ENCODE measurements at regions not wholly inside any gene's neighbourhood (a gene's known extent, or its start where the extent isn't known, plus 50 kb on each side); places are given as distances from the start of the nearest gene placed in this dataset.

DNA sequence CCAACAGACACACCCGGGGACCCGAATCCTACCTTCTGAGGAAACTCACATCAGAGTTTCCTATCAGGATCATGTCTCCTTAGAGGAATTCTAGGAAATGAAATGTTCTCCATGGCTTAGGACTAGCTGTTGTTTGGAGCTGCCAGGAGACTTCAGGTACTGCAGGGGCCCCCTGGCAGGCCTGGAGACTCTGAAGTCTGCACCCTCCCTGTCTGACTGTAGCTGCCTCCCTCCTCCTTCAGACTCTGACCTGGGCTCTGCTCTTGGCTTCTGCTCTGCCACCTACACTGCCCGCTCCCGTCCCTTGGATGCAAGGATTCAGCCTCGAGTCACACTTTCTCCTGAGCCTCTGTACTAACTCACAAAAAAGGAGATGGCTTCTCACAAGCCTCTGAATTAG, 232.8 kb downstream of the INHBA start:
- WGBS (ENCODE audit: insufficient coverage, low coverage, low lambda C conversion rate, missing lambda C conversion rate), result 86% methylated on average over 5 of the region's 5 CpGs
- ATAC-seq (no peak), DNase-seq (no peak)
- Histone ChIP-seq H3K27ac (no peak overlapping the region), H3K4me3 (no peak overlapping the region), H3K27me3 (no peaks in the 10 kb centered on the region), H3K36me3 (no peaks in the 10 kb centered on the region), H3K9me3 (no peaks in the 10 kb centered on the region), H3K4me1 (peaks cover 0 to 8% (median 3%) of the 10 kb centered on the region in 4 donors)
- intact Hi-C loops (cut with DNase I), result no loop called here
- TF ChIP-seq, protein P1, sequence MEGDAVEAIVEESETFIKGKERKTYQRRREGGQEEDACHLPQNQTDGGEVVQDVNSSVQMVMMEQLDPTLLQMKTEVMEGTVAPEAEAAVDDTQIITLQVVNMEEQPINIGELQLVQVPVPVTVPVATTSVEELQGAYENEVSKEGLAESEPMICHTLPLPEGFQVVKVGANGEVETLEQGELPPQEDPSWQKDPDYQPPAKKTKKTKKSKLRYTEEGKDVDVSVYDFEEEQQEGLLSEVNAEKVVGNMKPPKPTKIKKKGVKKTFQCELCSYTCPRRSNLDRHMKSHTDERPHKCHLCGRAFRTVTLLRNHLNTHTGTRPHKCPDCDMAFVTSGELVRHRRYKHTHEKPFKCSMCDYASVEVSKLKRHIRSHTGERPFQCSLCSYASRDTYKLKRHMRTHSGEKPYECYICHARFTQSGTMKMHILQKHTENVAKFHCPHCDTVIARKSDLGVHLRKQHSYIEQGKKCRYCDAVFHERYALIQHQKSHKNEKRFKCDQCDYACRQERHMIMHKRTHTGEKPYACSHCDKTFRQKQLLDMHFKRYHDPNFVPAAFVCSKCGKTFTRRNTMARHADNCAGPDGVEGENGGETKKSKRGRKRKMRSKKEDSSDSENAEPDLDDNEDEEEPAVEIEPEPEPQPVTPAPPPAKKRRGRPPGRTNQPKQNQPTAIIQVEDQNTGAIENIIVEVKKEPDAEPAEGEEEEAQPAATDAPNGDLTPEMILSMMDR (IDR thresholded peaks at IDR 0.05), result no peak
- no peak for TF ChIP-seq POLR2A (IDR thresholded peaks at IDR 0.05)

GRCh38 chr7:41467596-41467995, 235.3 kb downstream of the INHBA start:
- intact Hi-C loops (cut with DNase I), result loop anchor here in 1 of 2 donors (10.0 kb wide), 1 partner anchor 237 kb away; the partner anchor contains the start of gene INHBA
- 85% methylated on average over 2 of the region's 2 CpGs for WGBS (ENCODE audit: insufficient coverage, low coverage, low lambda C conversion rate, missing lambda C conversion rate)

GRCh38 chr7:41466760-41467384, 236.0 kb downstream of the INHBA start:
- peak overlapping the region; percentile 52 to 86 (median 71) for H3K27ac ChIP-seq
- TF ChIP-seq POLR2A (IDR thresholded peaks at IDR 0.05), result no peak
- TF ChIP-seq, protein P1 (IDR thresholded peaks at IDR 0.05), result no peak
- peak overlapping the region; percentile 6 to 46 (median 39) for H3K4me3 ChIP-seq
- ATAC-seq (peak; percentile 27 to 63 (median 44)), DNase-seq (no peak)
- H3K36me3 ChIP-seq, result no peaks in the 10 kb centered on the region
- peaks cover 0 to 14% (median 3%) of the 10 kb centered on the region in 4 donors for H3K4me1 ChIP-seq
- WGBS (ENCODE audit: insufficient coverage, low coverage, low lambda C conversion rate, missing lambda C conversion rate), result 36% methylated on average over 6 of the region's 6 CpGs
- intact Hi-C loops (cut with DNase I), result loop anchor here in 1 of 2 donors (10.0 kb wide), 1 partner anchor 238 kb away; the partner anchor contains the start of gene INHBA
- H3K9me3 ChIP-seq, result no peaks in the 10 kb centered on the region
- no peaks in the 10 kb centered on the region for H3K27me3 ChIP-seq

More at GRCh38 chr7:41467596-41467995, 235.3 kb downstream of the INHBA start:
- no peaks in the 10 kb centered on the region for H3K9me3 ChIP-seq
- H3K36me3 ChIP-seq, result no peaks in the 10 kb centered on the region
- TF ChIP-seq, protein P1 (IDR thresholded peaks at IDR 0.05), result no peak
- no peak for TF ChIP-seq POLR2A (IDR thresholded peaks at IDR 0.05)
- H3K27me3 ChIP-seq, result no peaks in the 10 kb centered on the region
- peak overlapping the region in 1 of 3 donors; percentile 86 for H3K27ac ChIP-seq
- H3K4me1 ChIP-seq, result peaks cover 0 to 14% (median 3%) of the 10 kb centered on the region in 4 donors
- H3K4me3 ChIP-seq, result no peak overlapping the region
- no peak for ATAC-seq
- DNase-seq, result no peak

DNA sequence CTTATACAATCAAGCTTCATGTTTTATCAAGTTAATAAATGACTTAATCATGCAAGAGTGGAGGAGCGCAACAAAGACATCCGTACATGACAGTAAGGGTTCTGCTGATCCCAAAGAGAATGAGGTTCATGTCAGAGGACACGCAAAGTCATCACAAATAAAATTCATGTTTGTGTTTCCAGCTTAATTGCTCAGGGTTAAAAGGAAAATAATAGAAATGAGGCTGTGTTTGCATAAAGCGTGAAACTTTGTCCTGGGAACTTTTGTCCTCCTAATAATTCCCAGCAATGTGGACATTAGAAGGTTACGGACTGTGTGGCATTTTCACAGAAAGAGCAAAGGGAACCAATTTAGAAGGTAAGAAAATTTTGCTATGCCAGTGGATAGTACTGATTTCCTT, 237.3 kb downstream of the INHBA start:
- Histone ChIP-seq H3K36me3 (no peaks in the 10 kb centered on the region), H3K27ac (peak overlapping the region; percentile 52 to 86 (median 71)), H3K4me3 (peak overlapping the region; percentile 6 to 46 (median 39)), H3K9me3 (no peaks in the 10 kb centered on the region), H3K27me3 (no peaks in the 10 kb centered on the region), H3K4me1 (peaks cover 0 to 14% (median 3%) of the 10 kb centered on the region in 4 donors)
- intact Hi-C loops (cut with DNase I), result loop anchor here in 1 of 2 donors (10.0 kb wide), 1 partner anchor 239 kb away; the partner anchor contains the start of gene INHBA
- whole genome bisulfite sequencing (ENCODE audit: insufficient coverage, low coverage, low lambda C conversion rate, missing lambda C conversion rate), result 29% methylated on average over 5 of the region's 5 CpGs
- TF ChIP-seq POLR2A (IDR thresholded peaks at IDR 0.05), result peak; percentile 53
- TF ChIP-seq, protein P1 (IDR thresholded peaks at IDR 0.05), result no peak
- no peak for DNase-seq
- peak; percentile 55 to 77 (median 66) for ATAC-seq

Measured in right lobe of liver (tissue), 6 donors.